Body of pancreas (tissue), 4 donors: ENCODE measurements at regions not wholly inside any gene's neighbourhood (a gene's known extent, or its start where the extent isn't known, plus 50 kb on each side); places are given as distances from the start of the nearest gene placed in this dataset.

Source experiments
- POLR2A ChIP-seq, 3 donors: fragments of 450-650 bp; IDR thresholded peaks; one replicate each; pipeline ENCODE4 v1.6.1; 2016; ENCODE audit warnings: antibody characterized with exemption in 3 of 3, mild to moderate bottlenecking in 2 of 3
- TF ChIP-seq, protein P1 (sequence below), 7 experiments: fragments of 450-650 bp in 4 of 7; fragments of 200-600 bp in 3 of 7; sonication (generic) in 3 of 7; IDR thresholded peaks; one replicate each; pipeline ENCODE4 v1.5.1; 2016 to 2019; ENCODE audit warnings: antibody characterized with exemption in 7 of 7

DNA sequence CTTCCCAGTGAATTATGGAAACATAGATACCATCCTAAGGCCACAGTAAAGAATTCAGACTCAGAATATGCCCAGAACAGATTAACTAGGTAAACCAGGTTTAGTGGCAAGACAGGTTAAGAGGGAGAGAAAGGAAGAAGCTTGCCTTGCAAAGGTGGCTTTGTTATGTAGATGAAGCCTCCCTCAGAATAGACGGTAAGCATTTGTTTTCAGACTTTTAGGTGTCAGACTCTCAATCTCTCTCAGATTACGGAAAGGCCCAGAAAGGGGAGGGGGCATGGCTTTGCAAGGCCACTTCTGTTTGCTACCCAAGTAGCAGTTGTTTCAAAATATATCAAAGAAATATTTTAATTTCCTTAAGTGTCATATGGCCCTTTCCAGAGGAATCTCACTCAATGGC lies 457.1 kb upstream of the BOD1L1 start:
- TF ChIP-seq, protein P1, sequence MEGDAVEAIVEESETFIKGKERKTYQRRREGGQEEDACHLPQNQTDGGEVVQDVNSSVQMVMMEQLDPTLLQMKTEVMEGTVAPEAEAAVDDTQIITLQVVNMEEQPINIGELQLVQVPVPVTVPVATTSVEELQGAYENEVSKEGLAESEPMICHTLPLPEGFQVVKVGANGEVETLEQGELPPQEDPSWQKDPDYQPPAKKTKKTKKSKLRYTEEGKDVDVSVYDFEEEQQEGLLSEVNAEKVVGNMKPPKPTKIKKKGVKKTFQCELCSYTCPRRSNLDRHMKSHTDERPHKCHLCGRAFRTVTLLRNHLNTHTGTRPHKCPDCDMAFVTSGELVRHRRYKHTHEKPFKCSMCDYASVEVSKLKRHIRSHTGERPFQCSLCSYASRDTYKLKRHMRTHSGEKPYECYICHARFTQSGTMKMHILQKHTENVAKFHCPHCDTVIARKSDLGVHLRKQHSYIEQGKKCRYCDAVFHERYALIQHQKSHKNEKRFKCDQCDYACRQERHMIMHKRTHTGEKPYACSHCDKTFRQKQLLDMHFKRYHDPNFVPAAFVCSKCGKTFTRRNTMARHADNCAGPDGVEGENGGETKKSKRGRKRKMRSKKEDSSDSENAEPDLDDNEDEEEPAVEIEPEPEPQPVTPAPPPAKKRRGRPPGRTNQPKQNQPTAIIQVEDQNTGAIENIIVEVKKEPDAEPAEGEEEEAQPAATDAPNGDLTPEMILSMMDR (IDR thresholded peaks at IDR 0.05): no peak
- no peak for TF ChIP-seq POLR2A (IDR thresholded peaks at IDR 0.05)
